Mesendoderm (in vitro differentiated cells): ENCODE measurements at regions not wholly inside any gene's neighbourhood (a gene's known extent, or its start where the extent isn't known, plus 50 kb on each side); places are given as distances from the start of the nearest gene placed in this dataset.
"Not testable (repeated sequence)": the region's sequence is repeated elsewhere in the genome, so short reads cannot be mapped to it uniquely, and the experiment has no call there.

Experiments
- DNase-seq: peaks from one replicate; pipeline ENCODE4 v3.0.0; 2013
- H2AK5ac ChIP-seq: 2 replicates; pipeline ENCODE4 v1.6.1; 2013; ENCODE audit warnings: low read length, inconsistent platforms
- H2BK120ac ChIP-seq: 2 replicates; pipeline ENCODE4 v1.6.1; 2013; ENCODE audit warnings: low read depth, mild to moderate bottlenecking, low read length, moderate library complexity, mixed read lengths
- H2BK15ac ChIP-seq: replicated peaks from 2 replicates; pipeline ENCODE4 v1.6.1; 2013; ENCODE audit warnings: low read depth, mild to moderate bottlenecking, moderate library complexity
- H2BK5ac ChIP-seq: 2 replicates; pipeline ENCODE4 v1.6.1; 2013; ENCODE audit warnings: low read length, inconsistent platforms
- H3K18ac ChIP-seq: 2 replicates; pipeline ENCODE4 v1.6.1; 2013; ENCODE audit warnings: mild to moderate bottlenecking, low read length, mixed read lengths
- H3K23ac ChIP-seq: one replicate; pipeline ENCODE4 v1.6.1; 2013; ENCODE audit warnings: low read length
- H3K27ac ChIP-seq: 2 replicates; pipeline ENCODE4 v1.5.1; 2013; ENCODE audit warnings: low read depth, mild to moderate bottlenecking, inconsistent platforms, low read length, moderate library complexity
- H3K27me3 ChIP-seq: 2 replicates; pipeline ENCODE4 v1.6.1; 2013; ENCODE audit warnings: low read length, control low read depth, mild to moderate bottlenecking, inconsistent platforms; ENCODE audit not compliant: insufficient read depth, poor library complexity
- H3K36me3 ChIP-seq: 2 replicates; pipeline ENCODE4 v1.6.1; 2013; ENCODE audit warnings: low read length, inconsistent platforms; ENCODE audit not compliant: control insufficient read depth, insufficient read depth
- H3K4ac ChIP-seq: one replicate; pipeline ENCODE4 v1.6.1; 2013; ENCODE audit warnings: low read depth, mild to moderate bottlenecking, low read length, moderate library complexity
- H3K4me1 ChIP-seq: 2 replicates; pipeline ENCODE4 v1.6.1; 2013; ENCODE audit warnings: low read depth, low read length, inconsistent platforms; ENCODE audit not compliant: control insufficient read depth
- H3K4me2 ChIP-seq: 2 replicates; pipeline ENCODE4 v1.6.1; 2013; ENCODE audit warnings: low read length
- H3K4me3 ChIP-seq: 2 replicates; pipeline ENCODE4 v1.5.1; 2013; ENCODE audit warnings: mild to moderate bottlenecking, low read length
- H3K56ac ChIP-seq: one replicate; pipeline ENCODE4 v1.6.1; 2013; ENCODE audit warnings: low read length
- H3K79me1 ChIP-seq: 2 replicates; pipeline ENCODE4 v1.6.1; 2013; ENCODE audit warnings: low read length, inconsistent platforms
- H3K79me2 ChIP-seq: 2 replicates; pipeline ENCODE4 v1.6.1; 2013; ENCODE audit warnings: mild to moderate bottlenecking, low read length; ENCODE audit not compliant: control insufficient read depth, insufficient read depth
- H3K9ac ChIP-seq: 2 replicates; pipeline ENCODE4 v1.6.1; 2013; ENCODE audit warnings: low read length, inconsistent platforms
- H4K5ac ChIP-seq: one replicate; pipeline ENCODE4 v1.6.1; 2013; ENCODE audit warnings: low read length
- H4K8ac ChIP-seq: one replicate; pipeline ENCODE4 v1.6.1; 2013; ENCODE audit warnings: low read depth, mild to moderate bottlenecking, control low read depth, low read length, moderate library complexity
- WGBS: extraction: QIAGEN DNeasy Blood & Tissue Kit; methylation state at CpG from one replicate; pipeline ENCODE4 v1.1.7; 2013; ENCODE audit warnings: low lambda C conversion rate, missing lambda C conversion rate; ENCODE audit not compliant: insufficient coverage; ENCODE audit errors: extremely low coverage; 5-methylcytosine and 5-hydroxymethylcytosine counted together

GRCh38 chr22:46047226-46047625 lies 70.3 kb upstream of the WNT7B start:
- H3K79me2 ChIP-seq, result no peaks in the 10 kb centered on the region
- H4K5ac ChIP-seq, result no peak overlapping the region
- no peaks in the 10 kb centered on the region for H3K79me1 ChIP-seq
- H2BK15ac ChIP-seq, result no peak overlapping the region
- no peak overlapping the region for H3K4me3 ChIP-seq
- WGBS, result no CpG with 5 or more reads among the region's 13 CpGs
- H3K36me3 ChIP-seq, result no peaks in the 10 kb centered on the region
- no peak overlapping the region for H3K9ac ChIP-seq
- no peak overlapping the region for H3K27ac ChIP-seq
- no peak overlapping the region for H2AK5ac ChIP-seq
- no peak overlapping the region for H3K4ac ChIP-seq
- H3K56ac ChIP-seq, result no peak overlapping the region
- H2BK5ac ChIP-seq, result no peak overlapping the region
- H3K18ac ChIP-seq, result no peak overlapping the region
- no peaks in the 10 kb centered on the region for H3K27me3 ChIP-seq
- no peak for DNase-seq
- H4K8ac ChIP-seq, result no peak overlapping the region
- no peak overlapping the region for H3K23ac ChIP-seq
- H3K4me2 ChIP-seq, result no peak overlapping the region
- no peak overlapping the region for H2BK120ac ChIP-seq
- peaks cover 3% of the 10 kb centered on the region for H3K4me1 ChIP-seq

- H3K79me2 ChIP-seq, result no peaks in the 10 kb centered on the region
- H2AK5ac ChIP-seq, result no peak overlapping the region
- H3K4me1 ChIP-seq, result peaks cover 3% of the 10 kb centered on the region
- no peak overlapping the region for H3K56ac ChIP-seq
- no peak overlapping the region for H3K27ac ChIP-seq
- H4K5ac ChIP-seq, result no peak overlapping the region
- H3K4me3 ChIP-seq, result no peak overlapping the region
- H3K4ac ChIP-seq, result no peak overlapping the region
- no peak overlapping the region for H3K9ac ChIP-seq
- no peak overlapping the region for H3K23ac ChIP-seq
- no peak for DNase-seq
- no peak overlapping the region for H2BK5ac ChIP-seq
- no peaks in the 10 kb centered on the region for H3K36me3 ChIP-seq
- no peaks in the 10 kb centered on the region for H3K79me1 ChIP-seq
- H2BK15ac ChIP-seq, result no peak overlapping the region
- no peak overlapping the region for H3K4me2 ChIP-seq
- H2BK120ac ChIP-seq, result no peak overlapping the region
- no peak overlapping the region for H4K8ac ChIP-seq
- no peak overlapping the region for H3K18ac ChIP-seq
- no CpG with 5 or more reads among the region's 14 CpGs for WGBS
- no peaks in the 10 kb centered on the region for H3K27me3 ChIP-seq
Observed at GRCh38 chr22:46047841-46048595, 71.1 kb upstream of the WNT7B start.

GRCh38 chr22:46048661-46049060 lies 71.7 kb upstream of the WNT7B start:
- not testable (repeated sequence) for H3K27ac ChIP-seq, DNase-seq, H3K56ac ChIP-seq, H2AK5ac ChIP-seq, H3K4me1 ChIP-seq, H3K4me2 ChIP-seq, H3K79me1 ChIP-seq, H2BK120ac ChIP-seq, H3K23ac ChIP-seq, H3K4ac ChIP-seq, H2BK15ac ChIP-seq, H4K5ac ChIP-seq, H3K36me3 ChIP-seq, H3K4me3 ChIP-seq, H3K18ac ChIP-seq, H4K8ac ChIP-seq, H3K27me3 ChIP-seq, H2BK5ac ChIP-seq, H3K9ac ChIP-seq, H3K79me2 ChIP-seq
- WGBS, result no CpG with 5 or more reads among the region's 7 CpGs

- Histone ChIP-seq H3K4me3 (no peak overlapping the region), H2BK120ac (no peak overlapping the region), H3K4ac (no peak overlapping the region), H3K56ac (no peak overlapping the region), H3K36me3 (no peaks in the 10 kb centered on the region), H2BK15ac (no peak overlapping the region), H3K27me3 (no peaks in the 10 kb centered on the region), H3K27ac (no peak overlapping the region), H3K18ac (no peak overlapping the region), H3K79me1 (no peaks in the 10 kb centered on the region), H4K5ac (no peak overlapping the region), H3K4me1 (no peaks in the 10 kb centered on the region), H3K79me2 (no peaks in the 10 kb centered on the region), H2AK5ac (no peak overlapping the region), H2BK5ac (no peak overlapping the region), H3K4me2 (no peak overlapping the region), H3K9ac (no peak overlapping the region), H3K23ac (no peak overlapping the region), H4K8ac (no peak overlapping the region)
- no CpG with 5 or more reads among the region's 14 CpGs for WGBS
- no peak for DNase-seq
Observed at GRCh38 chr22:46049726-46050450, 72.9 kb upstream of the WNT7B start.

- H3K4me2 ChIP-seq, result no peak overlapping the region
- no peak overlapping the region for H3K23ac ChIP-seq
- H4K5ac ChIP-seq, result no peak overlapping the region
- no CpG with 5 or more reads among the region's 7 CpGs for WGBS
- no peak overlapping the region for H3K9ac ChIP-seq
- no peak overlapping the region for H3K56ac ChIP-seq
- no peak overlapping the region for H3K27ac ChIP-seq
- no peak overlapping the region for H2BK15ac ChIP-seq
- no peak overlapping the region for H2BK120ac ChIP-seq
- H3K4me3 ChIP-seq, result no peak overlapping the region
- no peaks in the 10 kb centered on the region for H3K36me3 ChIP-seq
- no peaks in the 10 kb centered on the region for H3K27me3 ChIP-seq
- H3K79me2 ChIP-seq, result no peaks in the 10 kb centered on the region
- H3K4me1 ChIP-seq, result no peaks in the 10 kb centered on the region
- H4K8ac ChIP-seq, result no peak overlapping the region
- no peaks in the 10 kb centered on the region for H3K79me1 ChIP-seq
- H2BK5ac ChIP-seq, result no peak overlapping the region
- H3K18ac ChIP-seq, result no peak overlapping the region
- no peak overlapping the region for H2AK5ac ChIP-seq
- no peak for DNase-seq
- H3K4ac ChIP-seq, result no peak overlapping the region
Observed at GRCh38 chr22:46050451-46050845, 73.5 kb upstream of the WNT7B start.
